Transverse colon (tissue), 3 donors: ENCODE measurements at regions not wholly inside any gene's neighbourhood (a gene's known extent, or its start where the extent isn't known, plus 50 kb on each side); places are given as distances from the start of the nearest gene placed in this dataset.

Experiments used
- EP300 ChIP-seq: sonication (generic); formaldehyde crosslinking; IDR thresholded peaks from one replicate; pipeline ENCODE4 v1.6.1; 2017; ENCODE audit warnings: antibody characterized with exemption, low read depth
- TF ChIP-seq, protein P1 (sequence below), 5 experiments: fragments of 200-600 bp in 3 of 5; fragments of 450-650 bp in 2 of 5; sonication (generic) in 3 of 5; IDR thresholded peaks; 1 replicate in 2 of 5; 2 replicates in 3 of 5; pipeline ENCODE4 v1.5.1; 2016 to 2017; ENCODE audit warnings: antibody characterized with exemption in 5 of 5, inconsistent platforms in 3 of 5, mild to moderate bottlenecking in 2 of 5, moderate library complexity in 1 of 5

DNA sequence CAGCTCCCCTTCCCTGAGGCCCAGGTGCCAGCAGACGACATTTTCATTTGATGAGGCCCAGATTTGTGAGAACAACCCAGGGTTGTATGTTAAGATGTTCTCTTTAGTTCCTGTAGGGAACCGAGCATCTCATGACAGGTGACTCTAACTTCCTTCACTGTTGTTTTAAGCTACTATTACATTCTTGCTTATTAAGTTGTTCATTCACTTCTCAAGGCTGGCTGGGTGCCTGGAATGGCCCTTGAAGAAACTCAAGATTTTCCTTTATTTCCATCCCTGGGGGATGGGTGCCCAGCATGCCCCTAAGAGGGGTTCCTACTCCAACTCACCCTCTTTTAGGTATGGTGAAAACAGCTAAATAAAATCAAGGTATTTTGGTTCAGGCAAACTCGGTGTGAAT, 111.5 kb upstream of the SYNDIG1 start:
- TF ChIP-seq, protein P1, sequence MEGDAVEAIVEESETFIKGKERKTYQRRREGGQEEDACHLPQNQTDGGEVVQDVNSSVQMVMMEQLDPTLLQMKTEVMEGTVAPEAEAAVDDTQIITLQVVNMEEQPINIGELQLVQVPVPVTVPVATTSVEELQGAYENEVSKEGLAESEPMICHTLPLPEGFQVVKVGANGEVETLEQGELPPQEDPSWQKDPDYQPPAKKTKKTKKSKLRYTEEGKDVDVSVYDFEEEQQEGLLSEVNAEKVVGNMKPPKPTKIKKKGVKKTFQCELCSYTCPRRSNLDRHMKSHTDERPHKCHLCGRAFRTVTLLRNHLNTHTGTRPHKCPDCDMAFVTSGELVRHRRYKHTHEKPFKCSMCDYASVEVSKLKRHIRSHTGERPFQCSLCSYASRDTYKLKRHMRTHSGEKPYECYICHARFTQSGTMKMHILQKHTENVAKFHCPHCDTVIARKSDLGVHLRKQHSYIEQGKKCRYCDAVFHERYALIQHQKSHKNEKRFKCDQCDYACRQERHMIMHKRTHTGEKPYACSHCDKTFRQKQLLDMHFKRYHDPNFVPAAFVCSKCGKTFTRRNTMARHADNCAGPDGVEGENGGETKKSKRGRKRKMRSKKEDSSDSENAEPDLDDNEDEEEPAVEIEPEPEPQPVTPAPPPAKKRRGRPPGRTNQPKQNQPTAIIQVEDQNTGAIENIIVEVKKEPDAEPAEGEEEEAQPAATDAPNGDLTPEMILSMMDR (IDR thresholded peaks at IDR 0.05), result no peak
- no peak for TF ChIP-seq EP300
